HCT116 (cell line): ENCODE measurements at regions not wholly inside any gene's neighbourhood (a gene's known extent, or its start where the extent isn't known, plus 50 kb on each side); places are given as distances from the start of the nearest gene placed in this dataset.

Source experiments
- ATAC-seq: fragments of 200-7000 bp; cut with Tn5 transposase; 2 replicates; pipeline ENCODE4 v1.9.1; 2020; ENCODE audit warnings: mild to moderate bottlenecking, moderate library complexity
- BruUV-seq: library from RNA; stranded (reverse); fragments of 400-500 nt; replicated peaks from 2 replicates; lab custom pipeline; 2021; lab: Mats Ljungman, UMichigan
- CTCF ChIA-PET: fragments of 300-600 bp; sonication (Branson Sonifier 250); formaldehyde crosslinking; loops from one replicate; lab custom pipeline; 2021; ENCODE audit warnings: antibody characterized with exemption; lab: Charles Lee
- POLR2A ChIA-PET: fragments of 300-600, 350-600 bp; sonication (Branson Sonifier 250); formaldehyde crosslinking; loops from one replicate; lab custom pipeline; 2021; ENCODE audit warnings: antibody characterized with exemption; lab: Charles Lee
- RAD21 ChIA-PET, 2 experiments: fragments of 300-600 bp; sonication (Branson Sonifier 250); formaldehyde crosslinking; loops; one replicate each; lab custom pipeline; 2023; ENCODE audit warnings: low total read pairs in 2 of 2; ENCODE audit not compliant: uncharacterized antibody in 2 of 2, unreplicated experiment in 2 of 2, low non-redundant PET in 1 of 2; lab: Charles Lee
- DNase-seq: peaks from one replicate; pipeline ENCODE4 v3.0.0-alpha.2; 2010; ENCODE audit warnings: low read depth, low spot score
- H2AFZ ChIP-seq: fragments of 200-600 bp; shearing (Covaris generic), sonication (generic); 2 replicates; pipeline ENCODE4 v1.6.1; 2017; ENCODE audit warnings: low read depth, mixed run types, mixed read lengths, antibody characterized with exemption, low read length; ENCODE audit not compliant: poor library complexity, severe bottlenecking
- H3K27ac ChIP-seq: 2 replicates; pipeline ENCODE4 v1.5.1; 2012; ENCODE audit warnings: low read depth, low read length
- H3K27me3 ChIP-seq: fragments of 200-600 bp; sonication (generic); 2 replicates; pipeline ENCODE4 v1.6.1; 2016; ENCODE audit warnings: mixed run types, low read length, mixed read lengths; ENCODE audit not compliant: insufficient read depth
- H3K36me3 ChIP-seq, 2 experiments: fragments of 200-500 bp in 1 of 2; fragments of 200-600 bp in 1 of 2; sonication (Bioruptor generic) in 1 of 2; sonication (generic) in 1 of 2; 2 replicates each; pipeline versions ENCODE4 v1.5.1 to v1.6.1; 2014 to 2016; ENCODE audit warnings: low read length in 2 of 2, inconsistent platforms in 1 of 2, mixed read lengths in 1 of 2, mixed run types in 1 of 2; ENCODE audit not compliant: insufficient read depth in 2 of 2, control insufficient read depth in 1 of 2
- H3K4me1 ChIP-seq, 2 experiments: fragments of 200-600 bp in 1 of 2; sonication (generic) in 1 of 2; 2 replicates each; pipeline versions ENCODE4 v1.5.1 to v1.6.1; 2012 to 2017; ENCODE audit warnings: low read length in 2 of 2, inconsistent platforms in 1 of 2, mild to moderate bottlenecking in 1 of 2, mixed read lengths in 1 of 2, mixed run types in 1 of 2, moderate library complexity in 1 of 2; ENCODE audit not compliant: insufficient read depth in 2 of 2, control insufficient read depth in 1 of 2
- H3K4me2 ChIP-seq: fragments of 200-600 bp; sonication (generic); 2 replicates; pipeline ENCODE4 v1.6.1; 2017; ENCODE audit warnings: mixed run types, low read length, mixed read lengths
- H3K4me3 ChIP-seq, 2 experiments: fragments of 200-600 bp in 1 of 2; sonication (generic) in 1 of 2; replicated peaks in 1 of 2; 2 replicates each; pipeline ENCODE4 v1.5.1; 2011 to 2016; ENCODE audit warnings: low read length in 2 of 2, control low read depth in 1 of 2, low read depth in 1 of 2, mild to moderate bottlenecking in 1 of 2, mixed read lengths in 1 of 2, mixed run types in 1 of 2
- H3K79me2 ChIP-seq: fragments of 200-600 bp; sonication (generic); 2 replicates; pipeline ENCODE4 v1.6.1; 2017; ENCODE audit warnings: mild to moderate bottlenecking, mixed run types, low read length, moderate library complexity, mixed read lengths; ENCODE audit not compliant: insufficient read depth
- H3K9ac ChIP-seq: fragments of 200-600 bp; sonication (generic); 2 replicates; pipeline ENCODE4 v1.6.1; 2016; ENCODE audit warnings: low read length, mixed read lengths
- H3K9me2 ChIP-seq: fragments of 200-600 bp; sonication (generic), shearing (Covaris generic); 2 replicates; pipeline ENCODE4 v1.6.1; 2017; ENCODE audit warnings: mixed run types, mild to moderate bottlenecking, moderate library complexity; ENCODE audit not compliant: insufficient read depth
- H3K9me3 ChIP-seq, 2 experiments: fragments of 200-500 bp in 1 of 2; fragments of 200-600 bp in 1 of 2; sonication (Bioruptor generic) in 1 of 2; sonication (generic) in 1 of 2; 2 replicates each; pipeline ENCODE4 v1.6.1; 2014 to 2017; ENCODE audit warnings: low read length in 2 of 2, mixed read lengths in 2 of 2, inconsistent platforms in 1 of 2, low read depth in 1 of 2, mild to moderate bottlenecking in 1 of 2, mixed run types in 1 of 2, moderate library complexity in 1 of 2; ENCODE audit not compliant: control insufficient read depth in 1 of 2, insufficient read depth in 1 of 2
- H4K20me1 ChIP-seq: fragments of 200-600 bp; sonication (generic), shearing (Covaris generic); 2 replicates; pipeline ENCODE4 v1.6.1; 2017; ENCODE audit warnings: mixed run types, mild to moderate bottlenecking, moderate library complexity; ENCODE audit not compliant: insufficient read depth
- ELF1 ChIP-seq: IDR thresholded peaks from 2 replicates; pipeline ENCODE4 v1.6.1; 2012; ENCODE audit warnings: low read depth, borderline replicate concordance
- EZH2phosphoT487 ChIP-seq: fragments of 200-600 bp; IDR thresholded peaks from 2 replicates; pipeline ENCODE4 v1.6.1; 2018; ENCODE audit warnings: antibody characterized with exemption, borderline replicate concordance
- POLR2A ChIP-seq: IDR thresholded peaks from 2 replicates; pipeline ENCODE4 v1.7.0; 2011; ENCODE audit warnings: borderline replicate concordance; ENCODE audit not compliant: insufficient read depth, insufficient read length; ENCODE audit errors: extremely low read depth
- RAD21 ChIP-seq: IDR thresholded peaks from 2 replicates; pipeline ENCODE4 v1.6.1; 2012; ENCODE audit warnings: low read depth, mild to moderate bottlenecking
- SIN3A ChIP-seq: IDR thresholded peaks from 2 replicates; pipeline ENCODE4 v1.6.1; 2012; ENCODE audit warnings: low read depth
- TCF7L2 ChIP-seq: IDR thresholded peaks from 2 replicates; pipeline ENCODE4 v1.7.0; 2011; ENCODE audit warnings: borderline replicate concordance, inconsistent platforms; ENCODE audit not compliant: insufficient read depth, insufficient read length; ENCODE audit errors: extremely low read depth
- YY1 ChIP-seq: IDR thresholded peaks from 2 replicates; pipeline ENCODE4 v1.6.1; 2011; ENCODE audit warnings: low read length, low read depth, moderate library complexity, mild to moderate bottlenecking; ENCODE audit not compliant: insufficient replicate concordance; ENCODE audit errors: extremely low read depth
- intact Hi-C: fragments of 100-400 bp; cut with micrococcal nuclease; formaldehyde crosslinking; loops from 2 replicates; pipeline ENCODE4 v1.10.0; 2022
- TF ChIP-seq, protein P1 (sequence below), 3 experiments: fragments of 200-600 bp in 1 of 3; sonication (generic) in 1 of 3; IDR thresholded peaks in 2 of 3; conservative IDR thresholded peaks in 1 of 3; 2 replicates each; pipeline ENCODE4 v1.5.1; 2012 to 2017; ENCODE audit warnings: low read depth in 2 of 3, low read length in 2 of 3, antibody characterized with exemption in 1 of 3, borderline replicate concordance in 1 of 3, control low read depth in 1 of 3, mild to moderate bottlenecking in 1 of 3, mixed read lengths in 1 of 3, mixed run types in 1 of 3, moderate library complexity in 1 of 3; ENCODE audit not compliant: insufficient read depth in 1 of 3
- TF ChIP-seq, protein P2 (sequence below): IDR thresholded peaks from 2 replicates; pipeline ENCODE4 v1.6.1; 2012

DNA sequence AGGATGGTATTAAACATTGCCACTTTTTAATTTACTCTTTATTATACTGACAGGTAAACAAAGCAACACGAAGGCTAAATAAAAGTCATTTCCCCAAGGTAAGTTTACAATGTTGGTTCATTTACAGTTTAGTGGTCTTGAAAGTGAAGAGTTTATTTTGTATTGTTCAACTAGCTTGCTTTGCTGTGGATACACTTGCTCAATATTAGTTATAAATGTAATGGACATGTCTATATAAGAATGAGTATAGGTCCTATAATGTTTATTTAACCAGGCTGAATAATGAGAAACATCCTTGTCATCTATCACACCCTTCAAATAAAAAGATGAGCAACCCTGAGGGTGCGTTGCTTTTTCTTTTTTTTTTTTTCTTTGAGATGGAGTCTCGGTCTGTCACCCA is 1129.4 kb downstream of the TSN start:
- Histone ChIP-seq H3K36me3 (no peaks in the 10 kb centered on the region; a peak in 1 of 4 replicates), H3K4me1 (no peaks in the 10 kb centered on the region), H3K79me2 (no peaks in the 10 kb centered on the region), H2AFZ (no peak overlapping the region), H3K9ac (no peak overlapping the region), H3K9me3 (peaks cover 9 to 11% of the 10 kb centered on the region in 2 experiments; a peak in 2 of 4 replicates), H3K4me3 (no peak overlapping the region), H3K27ac (no peak overlapping the region), H3K27me3 (no peaks in the 10 kb centered on the region), H3K9me2 (no peaks in the 10 kb centered on the region), H3K4me2 (no peak overlapping the region), H4K20me1 (no peaks in the 10 kb centered on the region)
- TF ChIP-seq, protein P1, sequence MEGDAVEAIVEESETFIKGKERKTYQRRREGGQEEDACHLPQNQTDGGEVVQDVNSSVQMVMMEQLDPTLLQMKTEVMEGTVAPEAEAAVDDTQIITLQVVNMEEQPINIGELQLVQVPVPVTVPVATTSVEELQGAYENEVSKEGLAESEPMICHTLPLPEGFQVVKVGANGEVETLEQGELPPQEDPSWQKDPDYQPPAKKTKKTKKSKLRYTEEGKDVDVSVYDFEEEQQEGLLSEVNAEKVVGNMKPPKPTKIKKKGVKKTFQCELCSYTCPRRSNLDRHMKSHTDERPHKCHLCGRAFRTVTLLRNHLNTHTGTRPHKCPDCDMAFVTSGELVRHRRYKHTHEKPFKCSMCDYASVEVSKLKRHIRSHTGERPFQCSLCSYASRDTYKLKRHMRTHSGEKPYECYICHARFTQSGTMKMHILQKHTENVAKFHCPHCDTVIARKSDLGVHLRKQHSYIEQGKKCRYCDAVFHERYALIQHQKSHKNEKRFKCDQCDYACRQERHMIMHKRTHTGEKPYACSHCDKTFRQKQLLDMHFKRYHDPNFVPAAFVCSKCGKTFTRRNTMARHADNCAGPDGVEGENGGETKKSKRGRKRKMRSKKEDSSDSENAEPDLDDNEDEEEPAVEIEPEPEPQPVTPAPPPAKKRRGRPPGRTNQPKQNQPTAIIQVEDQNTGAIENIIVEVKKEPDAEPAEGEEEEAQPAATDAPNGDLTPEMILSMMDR (IDR thresholded peaks at IDR 0.05 in 2 of 3, conservative IDR thresholded peaks at IDR 0.05 in 1 of 3; ENCODE audit: borderline replicate concordance in 1 of 3, insufficient read depth in 1 of 3, low read depth in 2 of 3, low read length in 2 of 3): no peak
- TF ChIP-seq RAD21: no peak
- no peak for TF ChIP-seq EZH2phosphoT487
- intact Hi-C loops: no loop called here
- CTCF ChIA-PET: no interaction called here
- no TSS peak for BruUV-seq
- DNase-seq (no peak), ATAC-seq (no peak)
- POLR2A ChIA-PET: no interaction called here
- RAD21 ChIA-PET: no interaction called here

DNA sequence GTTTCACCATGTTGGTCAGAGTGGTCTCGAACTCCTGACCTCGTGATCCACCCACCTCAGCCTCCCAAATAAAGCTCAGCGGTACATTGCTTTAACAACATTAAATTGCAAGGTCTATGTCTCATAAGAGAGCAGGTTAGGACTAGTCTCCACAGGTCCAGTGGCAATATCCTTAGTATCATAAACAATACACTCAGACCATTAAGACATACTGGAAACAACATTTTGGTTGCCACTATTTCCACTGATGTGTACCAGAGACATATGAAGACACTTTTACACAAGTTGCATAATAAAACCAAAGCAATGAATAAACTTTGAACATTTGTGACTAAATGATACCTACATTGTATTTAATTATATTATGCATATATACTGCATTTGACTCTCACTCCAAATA is 1130.0 kb downstream of the TSN start:
- TF ChIP-seq POLR2A (no peak), ELF1 (no peak), SIN3A (no peak), TCF7L2 (no peak), YY1 (no peak)
- TF ChIP-seq, protein P2, sequence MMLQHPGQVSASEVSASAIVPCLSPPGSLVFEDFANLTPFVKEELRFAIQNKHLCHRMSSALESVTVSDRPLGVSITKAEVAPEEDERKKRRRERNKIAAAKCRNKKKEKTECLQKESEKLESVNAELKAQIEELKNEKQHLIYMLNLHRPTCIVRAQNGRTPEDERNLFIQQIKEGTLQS: no peak
- Histone ChIP-seq H3K27ac (no peak overlapping the region), H3K9me2 (no peaks in the 10 kb centered on the region), H3K4me2 (no peak overlapping the region), H3K79me2 (no peaks in the 10 kb centered on the region), H3K4me3 (no peak overlapping the region), H2AFZ (no peak overlapping the region), H3K36me3 (no peaks in the 10 kb centered on the region; a peak in 1 of 4 replicates), H3K4me1 (no peaks in the 10 kb centered on the region), H3K9me3 (peaks cover 10 to 11% of the 10 kb centered on the region in 2 experiments; a peak in 2 of 4 replicates), H3K27me3 (no peaks in the 10 kb centered on the region), H3K9ac (no peak overlapping the region), H4K20me1 (no peaks in the 10 kb centered on the region)
- ATAC-seq (no peak), DNase-seq (no peak)
- RAD21 ChIA-PET: no interaction called here
- BruUV-seq: no TSS peak
- intact Hi-C loops: no loop called here
- POLR2A ChIA-PET: no interaction called here
- CTCF ChIA-PET: no interaction called here
